Kidney capillary endothelial cell (primary cell): ENCODE measurements at regions not wholly inside any gene's neighbourhood (a gene's known extent, or its start where the extent isn't known, plus 50 kb on each side); places are given as distances from the start of the nearest gene placed in this dataset.

ENCODE experiments used
- DNase-seq: peaks from one replicate; pipeline ENCODE4 v3.0.0-alpha.2; 2018; ENCODE audit warnings: low spot score

- no peak for DNase-seq
These were observed 75.1 kb upstream of the ZBTB40 start for GRCh38 chr1:22376546-22376945.

GRCh38 chr1:22376976-22377375, 74.7 kb upstream of the ZBTB40 start:
- no peak for DNase-seq

DNA sequence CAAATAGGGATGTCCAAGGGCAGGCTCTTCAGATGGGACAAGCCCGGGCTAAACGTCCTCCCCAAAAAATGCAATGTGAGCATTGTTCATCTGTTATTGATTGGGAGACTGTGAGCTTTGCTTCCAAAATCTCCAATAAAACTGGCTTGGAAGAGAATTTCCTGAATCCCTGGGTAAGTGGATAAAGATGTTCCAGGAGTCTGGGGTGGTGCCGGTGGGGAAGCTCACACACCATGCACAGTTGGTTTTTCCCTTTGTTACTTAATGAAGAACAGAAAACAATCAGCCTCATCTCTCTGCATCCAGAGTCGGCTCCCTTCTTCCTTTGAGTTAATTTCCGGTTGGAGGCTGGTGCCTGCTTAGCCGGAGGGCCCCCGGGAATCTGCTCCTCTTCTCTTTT, 72.1 kb upstream of the ZBTB40 start:
- no peak for DNase-seq

GRCh38 chr1:22380024-22380785, 71.4 kb upstream of the ZBTB40 start:
- DNase-seq: peak; percentile 38

GRCh38 chr1:22383526-22384294, 67.9 kb upstream of the ZBTB40 start:
- no peak for DNase-seq

GRCh38 chr1:22385537-22385936, 66.1 kb upstream of the ZBTB40 start:
- DNase-seq: no peak

DNA sequence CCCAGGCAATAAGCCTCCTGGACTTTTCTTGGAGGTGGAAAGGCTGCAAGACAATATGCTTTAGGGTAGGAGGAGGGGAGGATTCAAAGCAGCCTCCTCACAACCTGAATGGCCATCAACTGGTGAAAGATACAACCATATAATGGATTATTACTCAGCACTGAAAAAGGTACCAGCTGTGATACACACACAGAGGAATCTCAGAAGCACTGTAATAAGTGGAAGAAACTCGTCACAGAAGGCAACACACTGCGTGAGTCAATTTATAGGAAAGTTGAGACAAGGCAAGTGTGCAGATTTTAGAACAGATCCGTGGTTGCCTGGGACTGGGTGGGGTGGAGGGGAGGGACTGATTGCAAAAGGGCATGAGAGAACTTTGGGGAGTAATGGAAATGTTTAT, 64.9 kb upstream of the ZBTB40 start:
- no peak for DNase-seq

GRCh38 chr1:22387919-22388580, 63.6 kb upstream of the ZBTB40 start:
- DNase-seq: no peak

GRCh38 chr1:22388671-22389450, 62.8 kb upstream of the ZBTB40 start:
- no peak for DNase-seq

- no peak for DNase-seq
These were observed 58.1 kb upstream of the ZBTB40 start for GRCh38 chr1:22393587-22393986.

DNA sequence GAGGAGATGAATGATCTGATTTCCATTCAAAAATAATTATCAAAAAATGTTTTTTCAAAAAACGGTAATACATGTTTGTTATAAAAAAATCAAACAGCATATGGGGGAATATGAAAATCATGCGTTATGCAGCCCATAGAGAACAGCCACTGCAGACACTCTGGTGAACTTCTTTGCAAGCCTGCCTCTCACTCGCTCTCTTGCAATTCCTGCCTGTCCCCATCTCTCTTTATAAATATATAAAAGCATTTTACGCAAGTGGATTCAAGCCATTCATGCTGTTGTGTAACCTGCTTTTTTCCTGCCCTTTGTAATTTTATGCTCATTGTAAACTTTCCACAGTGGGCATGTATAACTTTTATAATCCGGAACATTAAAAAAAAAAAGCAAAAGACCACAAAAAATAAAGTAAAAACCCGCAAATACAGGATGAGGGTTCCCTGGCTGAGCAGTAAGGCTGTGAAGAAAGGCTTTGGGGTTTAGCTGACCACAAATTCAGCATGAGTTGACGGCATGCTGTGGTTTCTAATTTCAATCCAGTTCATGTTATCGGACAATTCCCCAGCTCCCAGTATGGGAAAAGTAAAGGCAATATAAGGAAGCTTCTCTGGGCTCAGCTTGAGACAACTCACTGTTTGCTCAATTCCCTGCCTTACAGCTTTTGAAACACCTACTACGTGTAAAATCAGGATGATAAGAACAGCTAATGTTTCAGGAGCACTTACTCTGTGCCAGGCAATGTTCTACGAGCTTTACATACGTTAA, 52.8 kb upstream of the ZBTB40 start:
- DNase-seq: no peak

DNA sequence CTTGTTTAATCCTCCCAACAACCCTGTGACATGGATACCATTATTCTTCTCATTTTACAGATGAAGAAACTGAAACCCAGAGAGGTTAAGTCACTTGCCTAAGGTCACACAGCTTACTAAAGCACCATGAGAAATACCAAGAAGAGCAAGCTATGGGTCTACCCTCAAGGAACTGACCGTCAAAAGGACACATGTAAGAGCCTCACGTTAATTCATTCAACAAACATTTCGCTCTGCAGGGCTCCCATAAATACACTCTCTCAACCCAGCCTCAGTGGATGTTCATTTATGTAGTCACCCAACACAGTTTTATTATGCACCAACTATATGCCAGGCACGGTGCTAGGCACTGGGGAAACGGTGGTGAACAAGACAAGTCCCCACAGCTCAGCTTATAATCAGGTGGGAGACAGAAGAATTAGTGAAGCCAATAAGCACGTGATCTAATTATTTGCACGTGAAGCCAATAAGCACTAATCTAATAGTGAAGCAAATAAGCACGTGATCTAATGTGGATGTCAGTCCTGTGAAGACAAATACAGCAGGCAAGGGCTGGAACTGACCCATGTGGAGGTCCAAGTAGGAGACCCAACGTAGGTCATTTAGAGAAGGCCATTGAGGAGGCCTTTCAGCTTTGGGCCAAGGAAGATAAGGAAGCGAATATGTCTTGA, 52.1 kb upstream of the ZBTB40 start:
- no peak for DNase-seq
